ENCODE measurements at regions not wholly inside any gene's neighbourhood (a gene's known extent, or its start where the extent isn't known, plus 50 kb on each side); places are given as distances from the start of the nearest gene placed in this dataset.

GRCh38 chr6:4327841-4328240 lies 192.5 kb upstream of the ECI2 start:
- TF ChIP-seq CTCF (IDR thresholded peaks at IDR 0.05; ENCODE audit: poor library complexity, severe bottlenecking) (no peak), EP300 (conservative IDR thresholded peaks at IDR 0.05; ENCODE audit: poor library complexity, severe bottlenecking) (no peak), EZH2 (IDR thresholded peaks at IDR 0.05; ENCODE audit: borderline replicate concordance, insufficient read depth, low read length, poor library complexity, severe bottlenecking) (no peak), RAD21 (conservative IDR thresholded peaks at IDR 0.05) (no peak)
